Immature natural killer cell (primary cell): ENCODE measurements at regions not wholly inside any gene's neighbourhood (a gene's known extent, or its start where the extent isn't known, plus 50 kb on each side); places are given as distances from the start of the nearest gene placed in this dataset.
"Not testable (repeated sequence)": the region's sequence is repeated elsewhere in the genome, so short reads cannot be mapped to it uniquely, and the experiment has no call there.

Experiments
- DNase-seq, 3 donors: peaks; one replicate each; pipeline ENCODE4 v3.0.0; 2022; ENCODE audit warnings: mixed read lengths in 1 of 3
- H3K27ac Mint-ChIP-seq, 6 donors: one replicate each; pipeline ENCODE4 v1.8.0; 2020; ENCODE audit warnings: mixed read lengths in 6 of 6, mild to moderate bottlenecking in 5 of 6, inconsistent platforms in 4 of 6, moderate library complexity in 3 of 6
- H3K27me3 Mint-ChIP-seq, 3 donors: one replicate each; pipeline ENCODE4 v1.8.0; 2020 to 2021; ENCODE audit warnings: low read depth in 3 of 3, mild to moderate bottlenecking in 3 of 3, mixed read lengths in 3 of 3, moderate library complexity in 3 of 3, inconsistent platforms in 1 of 3
- H3K36me3 Mint-ChIP-seq, 3 donors: one replicate each; pipeline ENCODE4 v1.8.0; 2020; ENCODE audit warnings: mixed read lengths in 3 of 3, inconsistent platforms in 2 of 3, mild to moderate bottlenecking in 2 of 3
- H3K4me1 Mint-ChIP-seq, 2 donors: one replicate each; pipeline ENCODE4 v1.8.0; 2020; ENCODE audit warnings: inconsistent platforms in 2 of 2, mild to moderate bottlenecking in 2 of 2, mixed read lengths in 2 of 2, moderate library complexity in 1 of 2
- H3K4me3 Mint-ChIP-seq, 5 donors: one replicate each; pipeline ENCODE4 v1.8.0; 2020; ENCODE audit warnings: mild to moderate bottlenecking in 5 of 5, mixed read lengths in 5 of 5, inconsistent platforms in 3 of 5, moderate library complexity in 3 of 5
- H3K9me3 Mint-ChIP-seq, 6 donors: one replicate each; pipeline ENCODE4 v1.8.0; 2020; ENCODE audit warnings: mild to moderate bottlenecking in 6 of 6, mixed read lengths in 6 of 6, inconsistent platforms in 4 of 6, moderate library complexity in 3 of 6

- H3K4me3 Mint-ChIP-seq: no peak overlapping the region
- no peak for DNase-seq
- H3K27ac Mint-ChIP-seq: no peak overlapping the region
- peaks cover 0 to 2% (median 0%) of the 10 kb centered on the region in 3 donors for H3K27me3 Mint-ChIP-seq
- H3K4me1 Mint-ChIP-seq: no peaks in the 10 kb centered on the region
- H3K9me3 Mint-ChIP-seq: peaks cover 7 to 48% (median 35%) of the 10 kb centered on the region in 6 donors
- no peaks in the 10 kb centered on the region for H3K36me3 Mint-ChIP-seq
Observed at GRCh38 chr2:51322613-51323012, 290.7 kb upstream of the NRXN1 start.

DNA sequence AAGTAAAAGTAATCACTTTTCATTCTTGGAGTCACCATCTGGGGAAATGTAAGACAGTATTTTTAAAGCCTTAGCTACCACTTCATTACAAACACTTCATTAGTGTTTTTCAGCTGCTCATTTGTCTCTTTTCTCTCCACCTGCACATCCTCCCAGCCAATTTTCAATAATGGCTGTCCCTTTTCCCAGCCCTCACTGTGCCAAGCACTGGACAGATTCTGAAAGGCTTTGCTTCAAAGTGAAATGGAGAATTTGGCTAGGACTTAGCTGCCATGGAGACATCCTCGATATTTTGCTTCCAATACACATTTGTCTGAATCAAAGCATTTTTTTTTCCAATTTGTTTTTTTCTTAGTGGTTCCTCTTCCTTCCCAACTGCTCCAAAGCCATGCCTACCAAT is 272.4 kb upstream of the NRXN1 start:
- H3K36me3 Mint-ChIP-seq: no peaks in the 10 kb centered on the region
- H3K4me1 Mint-ChIP-seq: no peaks in the 10 kb centered on the region
- H3K27me3 Mint-ChIP-seq: peaks cover 0 to 2% (median 0%) of the 10 kb centered on the region in 3 donors
- H3K9me3 Mint-ChIP-seq: peaks cover 8 to 45% (median 15%) of the 10 kb centered on the region in 6 donors
- no peak overlapping the region for H3K4me3 Mint-ChIP-seq
- DNase-seq: no peak
- no peak overlapping the region for H3K27ac Mint-ChIP-seq

GRCh38 chr2:51301381-51301780 is 269.4 kb upstream of the NRXN1 start:
- Mint-ChIP-seq H3K9me3 (peaks cover 8 to 61% (median 22%) of the 10 kb centered on the region in 6 donors), H3K36me3 (no peaks in the 10 kb centered on the region), H3K4me1 (no peaks in the 10 kb centered on the region), H3K27ac (no peak overlapping the region), H3K27me3 (peaks cover 0 to 2% (median 2%) of the 10 kb centered on the region in 3 donors), H3K4me3 (no peak overlapping the region)
- no peak for DNase-seq

DNA sequence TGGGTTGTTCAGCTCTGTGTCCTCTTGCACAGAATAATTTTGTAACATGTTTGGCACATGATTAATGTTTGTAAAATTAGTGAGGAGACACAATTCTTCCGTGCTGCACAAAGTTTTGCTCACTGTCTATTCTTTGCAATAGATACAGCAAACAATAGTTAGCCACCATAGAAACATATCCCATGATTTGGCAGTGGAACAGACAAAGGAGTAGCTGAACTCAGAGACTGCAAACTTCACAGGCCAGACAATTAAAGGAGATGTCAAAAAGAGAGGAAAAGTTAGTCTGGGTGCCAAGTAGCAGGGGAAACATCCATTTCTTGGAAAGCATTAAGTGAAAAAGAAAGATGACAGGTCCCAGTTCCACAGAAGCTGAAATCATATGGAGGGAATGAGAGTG is 267.4 kb upstream of the NRXN1 start:
- H3K27me3 Mint-ChIP-seq: peaks cover 0 to 2% (median 2%) of the 10 kb centered on the region in 3 donors
- peaks cover 3 to 54% (median 15%) of the 10 kb centered on the region in 6 donors for H3K9me3 Mint-ChIP-seq
- H3K4me3 Mint-ChIP-seq: no peak overlapping the region
- H3K4me1 Mint-ChIP-seq: no peaks in the 10 kb centered on the region
- no peak for DNase-seq
- H3K27ac Mint-ChIP-seq: no peak overlapping the region
- H3K36me3 Mint-ChIP-seq: no peaks in the 10 kb centered on the region

- H3K9me3 Mint-ChIP-seq: peaks cover 8 to 59% (median 17%) of the 10 kb centered on the region in 6 donors
- peaks cover 0 to 2% (median 0%) of the 10 kb centered on the region in 3 donors for H3K27me3 Mint-ChIP-seq
- no peak for DNase-seq
- H3K36me3 Mint-ChIP-seq: no peaks in the 10 kb centered on the region
- no peak overlapping the region for H3K4me3 Mint-ChIP-seq
- no peaks in the 10 kb centered on the region for H3K4me1 Mint-ChIP-seq
- no peak overlapping the region for H3K27ac Mint-ChIP-seq
Observed at GRCh38 chr2:51297488-51297887, 265.6 kb upstream of the NRXN1 start.

DNA sequence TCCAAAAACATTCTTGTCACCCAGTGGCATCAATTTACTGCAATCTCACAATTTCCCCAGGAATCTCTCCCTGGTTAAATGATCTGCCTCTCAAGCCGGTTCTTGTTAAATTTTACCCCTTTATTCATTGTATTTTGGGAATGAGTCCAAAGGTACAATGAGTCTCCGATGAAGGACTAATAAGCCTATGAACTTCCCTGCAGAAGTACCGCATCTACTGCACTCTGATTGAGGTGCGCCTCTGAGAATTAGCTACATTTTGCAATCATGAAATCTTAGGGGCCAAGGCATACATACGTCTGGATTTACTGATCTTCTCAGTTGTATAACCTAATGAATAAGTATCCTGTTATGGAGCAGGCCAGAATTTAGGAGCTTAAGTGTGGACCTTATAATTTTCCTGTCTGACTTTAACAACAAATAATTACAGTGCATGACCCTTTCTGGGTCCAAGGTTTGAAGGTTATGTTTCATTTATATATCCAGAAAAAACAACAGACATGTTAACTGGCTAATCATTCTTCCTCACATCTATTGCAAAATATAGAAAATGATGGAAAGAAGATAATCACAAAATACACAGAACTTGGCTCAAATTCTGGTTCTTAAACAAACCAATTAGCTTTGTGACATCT is 261.8 kb upstream of the NRXN1 start:
- no peak for DNase-seq
- H3K36me3 Mint-ChIP-seq: no peaks in the 10 kb centered on the region
- H3K4me1 Mint-ChIP-seq: no peaks in the 10 kb centered on the region
- no peak overlapping the region for H3K4me3 Mint-ChIP-seq
- H3K9me3 Mint-ChIP-seq: peaks cover 9 to 49% (median 13%) of the 10 kb centered on the region in 6 donors
- H3K27me3 Mint-ChIP-seq: peaks cover 0 to 2% (median 0%) of the 10 kb centered on the region in 3 donors
- no peak overlapping the region for H3K27ac Mint-ChIP-seq

GRCh38 chr2:51291762-51292551 is 260.0 kb upstream of the NRXN1 start:
- no peaks in the 10 kb centered on the region for H3K4me1 Mint-ChIP-seq
- H3K27me3 Mint-ChIP-seq: no peaks in the 10 kb centered on the region
- H3K27ac Mint-ChIP-seq: no peak overlapping the region
- H3K9me3 Mint-ChIP-seq: peaks cover 9 to 45% (median 13%) of the 10 kb centered on the region in 6 donors
- H3K4me3 Mint-ChIP-seq: no peak overlapping the region
- DNase-seq: no peak
- no peaks in the 10 kb centered on the region for H3K36me3 Mint-ChIP-seq

GRCh38 chr2:51290725-51291124 is 258.8 kb upstream of the NRXN1 start:
- H3K27ac Mint-ChIP-seq: no peak overlapping the region
- peaks cover 10 to 50% (median 20%) of the 10 kb centered on the region in 6 donors for H3K9me3 Mint-ChIP-seq

DNA sequence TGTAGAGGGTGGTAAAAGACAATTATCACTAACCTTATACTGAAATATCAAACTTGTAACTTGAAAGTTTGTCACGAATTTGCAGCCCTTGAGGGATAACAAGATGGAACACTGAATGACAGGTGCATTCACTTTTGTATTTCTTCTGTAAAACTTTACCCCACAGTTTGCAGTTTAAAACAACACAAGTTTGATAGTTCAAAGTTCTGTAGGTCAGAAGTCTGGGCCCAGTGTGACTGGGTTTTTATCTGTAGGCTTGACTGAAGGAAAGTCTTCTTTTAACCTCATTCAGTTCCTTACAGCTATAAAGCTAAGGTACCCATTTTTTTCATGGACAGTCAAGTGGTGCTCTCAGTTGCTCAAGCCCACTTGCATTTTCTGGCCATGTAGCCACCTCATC is 257.1 kb upstream of the NRXN1 start:
- no peaks in the 10 kb centered on the region for H3K27me3 Mint-ChIP-seq
- no peak overlapping the region for H3K4me3 Mint-ChIP-seq
- H3K4me1 Mint-ChIP-seq: no peaks in the 10 kb centered on the region
- H3K9me3 Mint-ChIP-seq: peaks cover 5 to 56% (median 21%) of the 10 kb centered on the region in 6 donors
- no peak for DNase-seq
- no peak overlapping the region for H3K27ac Mint-ChIP-seq
- no peaks in the 10 kb centered on the region for H3K36me3 Mint-ChIP-seq

More at GRCh38 chr2:51290725-51291124, 258.8 kb upstream of the NRXN1 start:
- Mint-ChIP-seq H3K4me3 (no peak overlapping the region), H3K4me1 (no peaks in the 10 kb centered on the region), H3K36me3 (no peaks in the 10 kb centered on the region), H3K27me3 (no peaks in the 10 kb centered on the region)
- no peak for DNase-seq

GRCh38 chr2:51268191-51268590 is 236.3 kb upstream of the NRXN1 start:
- no peaks in the 10 kb centered on the region for H3K27me3 Mint-ChIP-seq
- no peak overlapping the region for H3K4me3 Mint-ChIP-seq
- no peaks in the 10 kb centered on the region for H3K36me3 Mint-ChIP-seq
- H3K27ac Mint-ChIP-seq: no peak overlapping the region
- peaks cover 18 to 43% (median 22%) of the 10 kb centered on the region in 6 donors for H3K9me3 Mint-ChIP-seq
- H3K4me1 Mint-ChIP-seq: no peaks in the 10 kb centered on the region
- DNase-seq: no peak

DNA sequence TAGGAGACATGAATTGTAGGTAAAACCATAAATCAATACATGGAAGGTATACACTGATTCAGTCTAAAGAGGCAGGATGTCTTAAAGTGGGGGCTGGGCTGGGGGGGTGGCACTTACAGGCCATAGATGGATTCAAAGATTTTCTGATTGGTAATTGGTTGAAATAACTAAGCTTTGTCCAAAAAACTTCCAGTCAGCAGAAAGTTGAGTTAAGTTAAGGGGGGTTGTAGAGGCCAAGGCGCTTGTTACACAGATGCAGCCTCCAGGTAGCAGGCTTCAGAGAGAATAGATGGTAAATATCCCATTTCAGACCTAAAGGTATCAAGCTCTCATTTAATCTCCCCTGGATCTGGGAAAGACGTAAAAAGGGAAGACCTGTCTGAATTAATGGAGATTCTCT is 233.6 kb upstream of the NRXN1 start:
- no peaks in the 10 kb centered on the region for H3K27me3 Mint-ChIP-seq
- no peaks in the 10 kb centered on the region for H3K36me3 Mint-ChIP-seq
- H3K4me3 Mint-ChIP-seq: no peak overlapping the region
- peaks cover 15 to 39% (median 22%) of the 10 kb centered on the region in 6 donors for H3K9me3 Mint-ChIP-seq
- H3K27ac Mint-ChIP-seq: no peak overlapping the region
- DNase-seq: no peak
- H3K4me1 Mint-ChIP-seq: no peaks in the 10 kb centered on the region

GRCh38 chr2:51263951-51264350 is 232.0 kb upstream of the NRXN1 start:
- no peak overlapping the region for H3K27ac Mint-ChIP-seq
- no peaks in the 10 kb centered on the region for H3K36me3 Mint-ChIP-seq
- H3K4me1 Mint-ChIP-seq: no peaks in the 10 kb centered on the region
- no peak overlapping the region for H3K4me3 Mint-ChIP-seq
- DNase-seq: no peak
- peaks cover 14 to 35% (median 19%) of the 10 kb centered on the region in 6 donors for H3K9me3 Mint-ChIP-seq
- no peaks in the 10 kb centered on the region for H3K27me3 Mint-ChIP-seq

GRCh38 chr2:51263101-51263500 is 231.2 kb upstream of the NRXN1 start:
- not testable (repeated sequence) for H3K27ac Mint-ChIP-seq, H3K4me3 Mint-ChIP-seq, H3K4me1 Mint-ChIP-seq, H3K27me3 Mint-ChIP-seq, DNase-seq, H3K36me3 Mint-ChIP-seq
- H3K9me3 Mint-ChIP-seq: peaks cover 13 to 43% (median 23%) of the 10 kb centered on the region in 6 donors

- Mint-ChIP-seq H3K4me1 (no peaks in the 10 kb centered on the region), H3K36me3 (peaks cover 0 to 3% (median 0%) of the 10 kb centered on the region in 3 donors), H3K4me3 (no peak overlapping the region), H3K27ac (no peak overlapping the region), H3K27me3 (no peaks in the 10 kb centered on the region), H3K9me3 (peaks cover 15 to 59% (median 29%) of the 10 kb centered on the region in 6 donors)
- no peak for DNase-seq
Observed at GRCh38 chr2:51258301-51258700, 226.4 kb upstream of the NRXN1 start.
